NCI-H524 (cell line): ENCODE measurements at regions not wholly inside any gene's neighbourhood (a gene's known extent, or its start where the extent isn't known, plus 50 kb on each side); places are given as distances from the start of the nearest gene placed in this dataset.
A peak's percentile ranks its signal among the peaks of the same experiment; 100 is the strongest.

ENCODE experiments used
- DNase-seq, 2 experiments: peaks; one replicate each; lab custom pipeline; 2025; lab: John Stamatoyannopoulos, UW

DNA sequence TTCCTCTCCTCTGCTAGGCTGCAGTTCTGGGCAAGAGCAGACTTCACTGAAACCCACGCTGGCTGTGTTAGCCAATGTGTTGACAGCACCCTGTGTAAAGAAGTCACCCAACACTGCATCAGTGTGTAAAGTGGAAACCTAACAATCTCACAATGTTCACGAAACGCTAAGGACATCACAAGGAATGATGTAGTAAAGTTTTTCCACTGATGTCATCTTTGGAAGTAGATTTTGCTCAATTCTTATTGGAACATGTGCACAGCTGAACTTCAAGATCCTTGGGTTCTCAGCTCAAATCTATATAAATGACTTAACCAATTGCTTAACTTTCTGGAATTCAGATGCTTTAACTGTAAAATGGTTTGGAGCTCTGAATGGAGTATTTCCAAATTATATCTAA, 1112.5 kb downstream of the TSN start:
- no peak for DNase-seq

DNA sequence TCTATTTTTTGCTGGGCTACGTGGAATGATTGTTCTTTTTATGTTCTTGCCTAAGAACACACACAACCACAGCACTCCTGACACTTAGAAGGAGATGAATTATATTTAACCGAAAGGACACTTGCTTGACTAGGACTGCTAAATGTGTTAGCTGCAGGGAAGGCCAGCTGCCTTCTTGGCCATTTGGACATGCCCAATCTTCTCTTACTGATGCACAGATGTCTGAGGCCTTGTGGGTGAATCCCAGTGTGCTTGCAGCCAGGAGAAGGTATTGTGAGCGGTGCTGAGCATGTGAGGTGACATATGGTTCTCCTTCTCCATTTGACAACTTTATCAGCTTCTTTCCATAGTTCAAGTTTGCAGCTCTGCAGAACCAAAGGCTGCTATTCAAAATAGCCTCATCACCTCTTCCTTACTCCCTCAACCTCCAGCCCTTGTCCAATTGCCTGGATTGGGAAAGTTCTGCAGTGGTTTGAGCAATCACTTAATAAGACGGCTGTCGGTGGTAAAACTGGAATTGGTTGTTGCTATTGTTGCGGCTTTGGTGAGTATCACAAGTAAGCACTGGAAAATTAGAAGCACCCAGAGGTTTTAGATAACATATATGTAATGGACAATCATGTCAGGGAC, 1113.3 kb downstream of the TSN start:
- DNase-seq: peak in 1 of 2 experiments; percentile 70

DNA sequence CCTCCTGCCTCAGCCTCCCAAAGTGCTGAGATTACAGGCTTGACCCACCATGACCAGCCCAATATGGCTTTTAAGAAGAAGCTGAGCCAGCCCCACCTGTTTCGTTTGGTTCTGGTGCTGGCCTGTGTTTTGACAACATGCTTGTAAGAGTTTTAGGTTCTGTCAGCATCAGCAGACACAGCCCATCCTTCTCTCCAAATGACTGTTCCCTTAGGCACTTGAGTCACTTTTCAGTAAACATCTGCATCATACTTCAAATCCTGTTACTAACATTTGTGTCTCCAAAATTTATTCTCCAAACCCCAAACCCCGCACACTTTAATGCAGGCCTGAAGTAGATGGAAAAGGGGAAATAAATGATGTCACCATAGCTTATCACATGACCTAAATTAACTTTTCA, 1118.5 kb downstream of the TSN start:
- DNase-seq: no peak

DNA sequence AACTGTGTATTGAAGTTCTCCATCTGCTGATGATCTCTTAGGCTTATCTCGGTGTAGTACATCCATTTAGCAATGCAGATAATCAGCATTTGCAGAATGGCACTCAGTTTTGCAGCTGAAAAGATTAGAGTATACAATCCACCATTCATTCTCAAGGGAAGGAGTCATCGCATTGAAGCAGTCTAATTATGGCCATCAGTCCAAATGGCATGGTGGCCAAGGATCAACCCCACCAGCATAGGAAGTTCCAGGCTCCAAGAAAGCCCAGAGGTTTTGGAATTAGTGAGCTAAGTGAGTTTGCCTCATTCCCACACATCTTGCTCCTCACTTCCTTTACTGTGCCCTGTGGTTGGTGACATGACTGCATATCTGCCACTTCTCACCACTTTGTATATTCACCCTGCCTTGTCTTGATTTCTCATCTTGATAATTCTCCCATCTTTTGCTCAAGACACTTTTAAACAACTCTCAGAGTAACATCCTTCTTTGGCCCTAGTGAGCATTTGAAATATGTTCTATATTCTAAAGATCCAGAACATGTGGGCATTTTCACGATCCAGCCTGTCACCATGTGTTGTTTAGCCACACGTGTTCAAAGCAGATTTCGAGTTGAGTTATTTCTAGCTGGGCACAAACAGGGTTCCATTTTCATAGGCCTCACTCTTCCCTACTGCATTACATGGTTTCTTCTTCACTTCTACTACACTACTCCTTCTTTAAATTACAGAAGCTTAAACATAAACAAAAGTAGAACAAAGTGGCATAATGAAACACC, 1119.8 kb downstream of the TSN start:
- DNase-seq: no peak

DNA sequence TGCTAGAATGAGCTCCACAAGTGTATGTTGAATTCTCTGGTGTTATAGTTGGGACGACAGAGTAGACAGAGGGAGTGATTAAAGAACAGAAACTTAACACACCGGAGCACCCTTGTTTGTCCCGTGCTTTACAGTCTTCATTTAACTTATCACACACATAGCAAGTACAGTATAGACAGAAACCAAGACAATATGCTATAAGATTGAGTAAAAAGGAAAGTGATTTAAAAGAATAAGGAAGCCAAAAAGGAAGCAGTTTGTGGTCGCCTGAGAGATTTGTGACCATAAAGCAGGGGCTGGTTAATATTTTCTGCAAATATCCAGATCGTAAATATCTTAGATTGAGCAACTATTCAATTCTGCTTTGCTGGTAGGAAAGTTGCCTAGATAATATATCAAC, 1128.4 kb downstream of the TSN start:
- no peak for DNase-seq

DNA sequence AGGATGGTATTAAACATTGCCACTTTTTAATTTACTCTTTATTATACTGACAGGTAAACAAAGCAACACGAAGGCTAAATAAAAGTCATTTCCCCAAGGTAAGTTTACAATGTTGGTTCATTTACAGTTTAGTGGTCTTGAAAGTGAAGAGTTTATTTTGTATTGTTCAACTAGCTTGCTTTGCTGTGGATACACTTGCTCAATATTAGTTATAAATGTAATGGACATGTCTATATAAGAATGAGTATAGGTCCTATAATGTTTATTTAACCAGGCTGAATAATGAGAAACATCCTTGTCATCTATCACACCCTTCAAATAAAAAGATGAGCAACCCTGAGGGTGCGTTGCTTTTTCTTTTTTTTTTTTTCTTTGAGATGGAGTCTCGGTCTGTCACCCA, 1129.4 kb downstream of the TSN start:
- no peak for DNase-seq

DNA sequence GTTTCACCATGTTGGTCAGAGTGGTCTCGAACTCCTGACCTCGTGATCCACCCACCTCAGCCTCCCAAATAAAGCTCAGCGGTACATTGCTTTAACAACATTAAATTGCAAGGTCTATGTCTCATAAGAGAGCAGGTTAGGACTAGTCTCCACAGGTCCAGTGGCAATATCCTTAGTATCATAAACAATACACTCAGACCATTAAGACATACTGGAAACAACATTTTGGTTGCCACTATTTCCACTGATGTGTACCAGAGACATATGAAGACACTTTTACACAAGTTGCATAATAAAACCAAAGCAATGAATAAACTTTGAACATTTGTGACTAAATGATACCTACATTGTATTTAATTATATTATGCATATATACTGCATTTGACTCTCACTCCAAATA, 1130.0 kb downstream of the TSN start:
- no peak for DNase-seq

DNA sequence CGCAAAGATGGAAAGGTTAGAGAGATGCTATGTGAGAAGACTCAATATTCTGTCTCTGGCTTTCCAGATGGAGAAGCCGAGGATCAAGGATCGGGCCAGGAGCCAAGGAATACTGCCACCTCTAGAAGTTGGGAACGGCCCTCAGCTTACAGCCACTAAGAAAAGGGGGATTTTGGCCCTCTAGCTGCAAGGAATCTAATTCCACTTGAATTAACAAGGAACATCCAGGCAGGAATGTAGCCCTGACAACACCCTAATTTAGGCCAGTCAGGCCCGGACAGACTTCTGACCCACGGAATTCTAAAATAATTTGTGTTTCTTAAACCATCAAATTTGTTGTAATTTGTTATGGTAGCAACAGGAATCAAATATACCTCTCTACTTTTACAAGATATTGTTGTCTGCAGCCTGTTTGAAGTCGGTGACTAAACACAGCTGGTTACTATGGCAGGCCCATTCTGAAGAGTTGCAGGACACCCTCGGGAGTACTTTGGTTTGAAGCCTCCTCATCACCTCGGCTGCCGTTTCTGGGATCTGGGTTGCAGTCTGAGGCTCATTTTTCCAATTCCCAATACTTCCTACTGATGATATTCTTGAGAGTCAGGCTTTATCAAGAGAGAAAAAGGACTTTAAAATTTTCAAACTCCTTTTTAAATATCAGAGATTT, 1131.2 kb downstream of the TSN start:
- DNase-seq: peak in 1 of 2 experiments; percentile 27

DNA sequence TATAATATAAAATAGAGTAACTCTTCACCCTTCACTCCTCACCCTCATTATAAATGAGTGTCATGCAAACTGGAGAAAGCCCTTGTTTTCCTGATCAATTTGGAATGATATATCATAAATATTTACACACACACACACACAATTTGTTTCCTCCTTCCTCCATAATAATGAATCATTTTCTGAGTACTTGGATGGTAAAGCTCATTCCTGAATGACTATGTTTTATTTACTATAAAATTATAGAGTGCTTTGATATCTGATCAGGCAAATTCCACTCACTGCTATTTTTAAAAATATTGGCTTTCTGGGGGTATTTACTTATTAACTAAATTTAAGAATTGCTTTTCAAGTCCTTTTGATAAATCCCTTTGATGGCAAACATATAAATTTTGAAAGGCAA, 1125.5 kb upstream of the CNTNAP5 start:
- DNase-seq: no peak

DNA sequence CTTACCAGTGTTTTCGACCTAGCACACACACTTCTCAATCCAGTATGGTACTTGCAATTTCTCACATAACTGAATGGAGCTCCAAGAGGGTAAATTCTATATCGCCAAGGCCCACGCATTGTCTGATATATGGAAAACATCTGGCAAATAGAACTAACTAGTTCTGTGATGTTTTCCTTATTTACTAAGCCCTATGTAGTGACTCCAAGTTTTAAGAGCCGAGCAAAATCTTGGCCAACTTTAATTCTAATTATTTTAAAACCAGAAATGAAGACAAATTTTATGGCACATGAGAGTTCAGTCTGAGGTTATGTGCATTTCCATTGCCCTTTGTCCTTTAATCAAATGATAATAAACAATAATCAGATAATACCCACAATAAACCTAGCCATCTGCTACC, 1119.7 kb upstream of the CNTNAP5 start:
- no peak for DNase-seq

DNA sequence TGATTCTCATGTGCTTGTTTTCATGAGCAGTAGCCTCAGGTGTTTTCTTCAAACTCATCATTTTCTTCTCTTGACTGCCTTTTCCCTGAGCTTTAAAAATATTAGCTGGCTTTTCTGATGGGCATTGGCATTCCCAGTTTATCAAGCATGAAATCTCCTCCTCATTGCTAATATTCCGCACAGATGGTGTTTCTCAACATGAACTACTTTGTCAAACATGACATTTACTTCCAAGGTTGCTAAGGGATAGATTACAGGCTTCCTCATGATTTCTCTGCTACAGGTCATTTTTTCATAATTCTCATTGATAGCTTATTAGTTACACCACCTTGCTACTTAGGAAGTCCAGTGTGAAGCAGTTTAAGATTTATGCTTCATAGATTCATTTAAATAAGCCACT, 1116.9 kb upstream of the CNTNAP5 start:
- DNase-seq: peak in 1 of 2 experiments; percentile 50

DNA sequence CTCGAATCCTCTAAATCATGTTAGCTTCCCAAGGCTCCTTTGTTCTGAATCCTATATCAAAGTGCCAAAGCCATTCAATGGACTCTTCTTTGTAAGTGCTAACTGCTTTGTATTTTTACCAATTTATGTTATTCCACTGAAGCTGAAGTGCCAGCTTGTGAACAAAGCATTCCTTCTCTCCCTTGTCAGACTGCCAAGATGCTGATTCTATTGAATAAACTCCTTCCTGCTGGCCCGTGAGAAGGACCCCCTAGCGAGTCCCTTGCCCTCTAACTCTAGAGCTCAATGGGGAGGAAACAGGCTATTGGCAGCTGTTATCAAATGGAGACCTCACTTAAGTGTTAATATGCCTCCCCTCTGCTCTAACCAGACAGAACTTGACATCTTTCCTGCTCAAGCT, 1097.9 kb upstream of the CNTNAP5 start:
- no peak for DNase-seq

DNA sequence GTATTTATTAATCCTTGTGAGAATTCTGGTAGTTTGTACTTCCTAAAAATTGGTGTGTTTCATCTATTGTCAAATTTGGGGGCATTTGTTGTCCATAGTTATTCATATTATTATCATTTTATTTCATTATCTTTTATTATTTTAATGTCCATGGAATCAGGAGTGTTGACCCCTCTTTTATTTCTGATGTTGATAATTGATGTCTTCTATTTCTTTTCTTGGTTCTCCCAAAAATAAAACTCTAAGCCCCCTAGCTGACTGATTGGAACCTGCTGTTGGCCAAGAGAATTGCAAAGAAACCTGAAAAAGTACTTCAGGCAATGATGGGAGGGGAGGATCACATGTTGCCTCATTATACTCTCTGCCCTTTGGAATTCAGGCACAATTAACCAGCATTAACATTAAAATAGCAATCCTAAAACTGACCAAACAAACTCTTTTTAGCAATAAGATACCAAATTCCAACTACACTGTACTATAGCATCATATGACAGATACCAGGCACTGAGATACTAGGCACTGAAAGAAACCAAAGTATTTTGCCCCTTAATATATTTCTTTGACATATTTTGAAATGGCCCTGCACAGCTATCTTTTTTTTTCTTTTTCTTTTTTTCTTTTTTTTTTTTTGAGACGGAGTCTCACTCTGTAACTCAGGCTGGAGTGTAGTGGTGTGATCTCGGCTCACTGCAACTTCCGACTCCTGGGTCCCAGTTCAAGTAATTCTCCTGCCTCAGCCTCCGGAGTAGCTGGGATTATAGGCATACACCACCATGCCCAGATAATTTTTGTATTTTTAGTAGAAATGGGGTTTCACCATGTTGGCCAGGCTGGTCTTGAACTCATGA, 1097.2 kb upstream of the CNTNAP5 start:
- DNase-seq: no peak

DNA sequence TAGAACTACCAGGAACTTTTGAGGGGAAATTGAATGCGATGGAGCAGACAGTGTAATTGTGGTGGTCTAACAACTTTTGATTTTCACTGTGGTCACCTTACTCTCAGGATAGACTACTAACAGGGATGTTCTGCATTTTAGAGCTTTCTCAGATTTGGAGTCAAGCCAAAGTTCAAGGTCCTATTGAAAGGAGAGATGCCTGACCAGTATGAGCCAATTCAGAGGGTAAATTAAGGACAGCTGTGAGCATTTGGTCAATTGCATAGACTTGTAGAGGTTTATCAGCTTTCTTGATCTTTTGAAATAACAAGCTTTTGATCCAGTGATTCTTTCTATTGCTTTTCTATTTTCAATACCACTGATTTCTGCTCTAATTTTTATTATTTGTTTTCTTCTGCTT, 1095.7 kb upstream of the CNTNAP5 start:
- no peak for DNase-seq

DNA sequence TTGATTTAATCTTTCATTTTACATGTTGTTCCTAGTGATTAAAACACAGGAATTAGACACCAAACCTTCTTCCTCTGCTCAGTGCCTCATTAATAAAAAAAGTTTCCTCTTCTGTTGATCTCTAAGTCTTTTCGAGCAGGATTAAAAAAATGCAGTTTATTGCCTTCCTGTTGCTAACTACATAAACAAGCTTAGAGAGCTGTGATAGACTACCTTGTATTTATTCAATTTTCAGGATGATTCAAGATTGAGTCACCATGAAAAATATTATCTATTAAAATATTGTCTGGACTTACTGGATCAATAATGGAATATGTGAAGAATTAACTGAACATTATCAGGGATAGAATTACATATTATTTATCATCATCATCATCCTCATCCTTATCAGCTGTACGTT, 1089.6 kb upstream of the CNTNAP5 start:
- no peak for DNase-seq

DNA sequence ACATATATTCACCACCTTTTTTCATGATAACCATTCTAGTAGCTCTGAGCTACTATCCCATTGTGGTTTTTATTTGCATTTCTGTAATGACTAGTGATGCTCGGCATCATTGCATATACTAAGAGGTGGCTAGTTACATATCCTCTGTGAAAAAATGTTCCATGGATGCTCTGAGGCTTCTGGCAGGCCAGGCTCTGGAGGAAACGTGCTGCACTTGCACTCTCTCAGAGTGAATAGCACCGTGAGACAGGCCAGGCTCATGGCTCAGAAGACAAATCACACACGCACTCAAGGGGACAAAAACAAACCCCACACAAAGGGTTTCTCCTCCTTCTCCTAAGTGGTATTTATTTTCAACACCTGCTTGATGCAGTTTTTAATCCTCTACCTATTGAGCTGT, 1085.3 kb upstream of the CNTNAP5 start:
- DNase-seq: no peak

DNA sequence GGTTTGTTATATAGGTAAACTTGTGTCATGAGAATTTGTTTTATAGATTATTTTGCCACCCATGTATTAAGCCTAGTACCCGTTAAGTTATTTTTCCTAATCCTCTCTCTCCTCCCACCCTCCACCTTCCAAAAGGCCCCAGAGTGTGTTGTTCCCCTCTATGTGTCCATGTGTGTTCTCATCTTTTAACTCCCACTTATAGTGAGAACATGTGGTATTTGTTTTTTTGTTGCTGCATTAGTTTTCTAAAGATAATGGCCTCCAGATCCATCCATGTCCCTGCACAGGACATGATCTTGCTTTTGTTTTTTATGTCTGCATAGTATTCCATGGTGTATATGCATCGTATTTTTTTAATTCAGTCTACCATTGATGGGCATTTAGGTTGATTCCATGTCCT, 1075.6 kb upstream of the CNTNAP5 start:
- DNase-seq: no peak

DNA sequence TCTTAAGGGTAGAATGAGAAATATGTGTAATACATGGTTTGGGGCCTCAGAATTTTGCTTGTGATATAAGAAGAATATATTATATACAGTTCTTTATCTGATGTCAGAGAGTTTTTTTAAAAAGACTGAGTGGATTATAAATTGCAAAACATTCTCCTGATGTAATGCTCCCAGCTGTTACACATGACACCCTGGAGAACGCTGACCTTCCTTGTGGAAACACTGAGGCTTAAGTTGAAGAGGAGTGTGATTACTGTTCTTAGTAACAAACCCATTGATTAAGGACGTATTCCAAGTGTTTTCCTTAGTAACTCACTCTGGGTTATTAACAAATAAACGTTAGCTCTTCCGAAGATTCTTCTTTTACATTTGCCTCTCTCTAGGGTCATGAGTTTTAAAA, 1069.3 kb upstream of the CNTNAP5 start:
- peak in 1 of 2 experiments; percentile 65 for DNase-seq

DNA sequence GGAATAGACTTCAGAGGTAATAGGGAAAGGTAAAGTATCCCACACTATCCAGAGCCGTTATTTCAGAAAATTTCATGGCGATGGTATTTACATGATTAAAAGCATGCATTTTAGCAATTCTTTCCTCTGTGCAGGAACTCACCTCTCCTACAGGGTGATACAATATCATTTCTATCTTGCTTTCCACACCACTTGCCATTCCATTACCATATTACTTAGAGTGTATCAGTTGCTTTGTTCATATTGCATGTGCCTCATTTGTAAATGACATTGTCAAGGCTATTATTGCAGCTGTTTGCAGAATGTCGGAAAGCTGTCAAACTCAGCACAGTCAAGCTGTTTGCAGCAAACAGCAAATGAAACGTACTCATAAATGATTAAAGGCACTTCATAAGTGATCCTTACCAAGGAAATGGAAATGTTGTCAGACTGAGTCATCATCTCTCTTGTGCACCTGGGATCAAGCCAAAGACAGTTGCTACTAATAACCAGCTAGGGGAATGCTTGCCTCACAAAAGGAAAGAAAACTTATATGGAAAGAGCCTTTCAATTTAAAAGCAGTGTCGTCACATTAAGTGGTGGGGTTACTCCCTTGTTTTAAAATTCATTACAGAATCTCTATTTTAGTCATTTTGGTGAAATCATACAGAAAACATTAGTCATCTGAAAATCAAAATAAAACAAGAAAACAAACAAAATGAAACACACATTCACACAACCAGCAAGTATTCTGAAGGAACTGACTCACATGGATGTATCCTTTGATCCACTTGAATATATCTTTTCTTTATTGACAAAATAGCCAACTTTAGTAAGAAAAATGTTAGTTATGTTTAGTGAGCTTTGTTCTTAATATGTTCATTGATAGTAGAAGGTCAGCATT, 1064.1 kb upstream of the CNTNAP5 start:
- peak; percentile 24 to 84 for DNase-seq

DNA sequence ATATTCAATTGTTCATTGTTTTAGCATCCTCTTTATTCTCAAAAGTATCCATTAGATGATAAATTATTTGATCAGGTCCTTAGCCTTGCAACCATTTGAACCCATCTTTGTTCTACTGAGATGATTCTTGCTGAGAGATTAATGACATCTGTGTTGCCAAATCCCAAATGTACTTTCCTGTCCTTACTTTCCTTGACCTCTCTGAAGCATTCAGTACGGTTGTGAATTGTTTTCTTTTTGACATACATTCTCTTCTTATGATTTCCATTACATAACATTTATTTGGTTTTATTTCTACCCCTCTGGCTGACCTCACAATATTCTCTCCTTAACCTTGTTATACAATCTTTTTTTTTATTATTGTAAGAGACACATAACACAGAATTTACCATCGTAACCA, 1058.6 kb upstream of the CNTNAP5 start:
- DNase-seq: no peak

DNA sequence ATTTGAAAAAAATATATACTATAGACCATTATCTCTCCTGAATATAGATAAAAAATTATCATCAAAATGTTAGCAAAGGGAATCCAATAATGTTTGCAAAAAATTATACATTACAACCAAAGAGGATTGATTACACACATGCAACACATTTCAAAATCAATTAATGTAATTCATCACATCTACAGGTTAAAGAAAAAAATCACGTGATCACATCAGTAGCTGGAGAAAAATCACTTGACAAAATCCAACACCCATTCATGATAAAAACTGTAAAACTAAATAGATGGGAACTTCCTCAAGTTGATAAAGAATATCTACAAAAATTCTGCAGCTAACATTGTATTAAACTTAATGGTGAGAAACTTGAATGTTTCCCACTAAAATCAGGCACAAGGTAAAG, 1047.5 kb upstream of the CNTNAP5 start:
- no peak for DNase-seq
